CD4-positive, CD25-positive, alpha-beta regulatory T cell (primary cell): ENCODE measurements at regions not wholly inside any gene's neighbourhood (a gene's known extent, or its start where the extent isn't known, plus 50 kb on each side); places are given as distances from the start of the nearest gene placed in this dataset.

Experiments
- ATAC-seq, 2 donors: fragments of 150-1000 bp; cut with Tn5 transposase; one replicate each; pipeline ENCODE4 v1.10.0; 2021; ENCODE audit warnings: low read depth in 2 of 2, moderate number of reproducible peaks in 2 of 2, moderate library complexity in 1 of 2
- DNase-seq, 3 donors: peaks; one replicate each; pipeline versions ENCODE4 v3.0.0 to v3.0.0-alpha.2; 2012 to 2022; ENCODE audit warnings: mixed read lengths in 1 of 3
- H3K27ac ChIP-seq: one replicate; pipeline ENCODE4 v1.7.0; 2013; ENCODE audit warnings: mild to moderate bottlenecking, low read length; ENCODE audit not compliant: insufficient read depth, poor library complexity, severe bottlenecking
- H3K27me3 ChIP-seq: one replicate; pipeline ENCODE4 v1.7.0; 2013; ENCODE audit warnings: low read length; ENCODE audit not compliant: control insufficient read depth, insufficient read depth
- H3K36me3 ChIP-seq: one replicate; pipeline ENCODE4 v1.7.0; 2013; ENCODE audit warnings: mild to moderate bottlenecking, low read length, moderate library complexity; ENCODE audit not compliant: control insufficient read depth, insufficient read depth
- H3K4me1 ChIP-seq: 2 replicates; pipeline ENCODE4 v1.7.0; 2013; ENCODE audit warnings: mild to moderate bottlenecking, low read length; ENCODE audit not compliant: insufficient read depth, control insufficient read depth, poor library complexity, severe bottlenecking
- H3K4me3 ChIP-seq: one replicate; pipeline ENCODE4 v1.7.0; 2013; ENCODE audit warnings: low read depth, mild to moderate bottlenecking, low read length, moderate library complexity
- H3K9me3 ChIP-seq, 2 experiments: 1 replicate in 1 of 2; 2 replicates in 1 of 2; pipeline ENCODE4 v1.7.0; 2013; ENCODE audit warnings: low read length in 2 of 2, mild to moderate bottlenecking in 1 of 2, moderate library complexity in 1 of 2; ENCODE audit not compliant: control insufficient read depth in 2 of 2
- H3K27ac Mint-ChIP-seq, 3 donors: one replicate each; pipeline ENCODE4 v1.8.0; 2020 to 2022; ENCODE audit warnings: mild to moderate bottlenecking in 3 of 3, mixed read lengths in 3 of 3, moderate library complexity in 2 of 3
- H3K27me3 Mint-ChIP-seq: one replicate; pipeline ENCODE4 v1.8.0; 2022; ENCODE audit warnings: mild to moderate bottlenecking, mixed read lengths
- H3K36me3 Mint-ChIP-seq: one replicate; pipeline ENCODE4 v1.8.0; 2020; ENCODE audit warnings: mixed read lengths
- H3K4me1 Mint-ChIP-seq, 4 donors: one replicate each; pipeline ENCODE4 v1.8.0; 2020 to 2022; ENCODE audit warnings: mixed read lengths in 4 of 4, mild to moderate bottlenecking in 1 of 4
- H3K4me3 Mint-ChIP-seq, 4 donors: one replicate each; pipeline ENCODE4 v1.8.0; 2020 to 2022; ENCODE audit warnings: mild to moderate bottlenecking in 4 of 4, mixed read lengths in 4 of 4, moderate library complexity in 3 of 4
- H3K9me3 Mint-ChIP-seq, 7 donors: one replicate each; pipeline ENCODE4 v1.8.0; 2020 to 2022; ENCODE audit warnings: mixed read lengths in 7 of 7, mild to moderate bottlenecking in 3 of 7, moderate library complexity in 2 of 7

GRCh38 chr21:28725396-28725795, 267.3 kb downstream of the LTN1 start:
- H3K27ac Mint-ChIP-seq: peak overlapping the region in 1 of 3 donors; percentile 48
- H3K27me3 Mint-ChIP-seq: no peaks in the 10 kb centered on the region
- H3K27me3 ChIP-seq: no peaks in the 10 kb centered on the region
- H3K4me1 ChIP-seq: no peaks in the 10 kb centered on the region
- H3K4me3 ChIP-seq: no peak overlapping the region
- peaks cover 14% of the 10 kb centered on the region for H3K36me3 Mint-ChIP-seq
- ATAC-seq (no peak), DNase-seq (no peak)
- H3K36me3 ChIP-seq: no peaks in the 10 kb centered on the region
- H3K27ac ChIP-seq: no peak overlapping the region
- no peaks in the 10 kb centered on the region for H3K4me1 Mint-ChIP-seq
- no peaks in the 10 kb centered on the region for H3K9me3 Mint-ChIP-seq
- no peak overlapping the region for H3K4me3 Mint-ChIP-seq
- no peaks in the 10 kb centered on the region for H3K9me3 ChIP-seq

- Histone ChIP-seq H3K27me3 (no peaks in the 10 kb centered on the region), H3K4me1 (no peaks in the 10 kb centered on the region), H3K27ac (no peak overlapping the region), H3K36me3 (no peaks in the 10 kb centered on the region), H3K4me3 (no peak overlapping the region), H3K9me3 (no peaks in the 10 kb centered on the region)
- DNase-seq: no peak
- peaks cover 0 to 4% (median 0%) of the 10 kb centered on the region in 7 donors for H3K9me3 Mint-ChIP-seq
- no peak for ATAC-seq
- H3K27ac Mint-ChIP-seq: no peak overlapping the region
- no peak overlapping the region for H3K4me3 Mint-ChIP-seq
- peaks cover 19% of the 10 kb centered on the region for H3K36me3 Mint-ChIP-seq
- H3K4me1 Mint-ChIP-seq: no peaks in the 10 kb centered on the region
- no peaks in the 10 kb centered on the region for H3K27me3 Mint-ChIP-seq
Observed at GRCh38 chr21:28723646-28724045, 269.0 kb downstream of the LTN1 start.

DNA sequence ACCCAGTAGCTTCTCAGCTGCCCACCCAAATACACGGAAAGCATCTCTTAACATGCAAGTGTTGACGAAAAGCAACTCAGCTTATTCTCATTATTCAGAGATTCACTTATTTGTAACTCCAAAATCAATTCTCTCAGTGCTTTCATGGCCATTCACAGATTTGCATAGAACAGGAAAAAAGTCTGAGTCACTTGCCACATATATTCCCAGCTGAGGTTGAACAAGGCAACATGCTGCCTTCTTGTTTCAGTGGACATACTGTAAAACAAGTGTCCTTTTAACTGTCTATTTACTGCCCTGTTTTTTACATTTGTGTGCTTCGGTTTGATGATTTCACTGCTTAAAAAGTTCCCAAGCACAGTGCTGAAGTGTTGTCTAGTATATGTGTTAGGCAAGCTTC, 273.0 kb downstream of the LTN1 start:
- DNase-seq: no peak
- Histone ChIP-seq H3K27me3 (no peaks in the 10 kb centered on the region), H3K36me3 (no peaks in the 10 kb centered on the region), H3K9me3 (no peaks in the 10 kb centered on the region), H3K4me3 (no peak overlapping the region), H3K27ac (no peak overlapping the region), H3K4me1 (no peaks in the 10 kb centered on the region)
- no peak overlapping the region for H3K27ac Mint-ChIP-seq
- peaks cover 19% of the 10 kb centered on the region for H3K36me3 Mint-ChIP-seq
- peaks cover 0 to 6% (median 0%) of the 10 kb centered on the region in 4 donors for H3K4me1 Mint-ChIP-seq
- no peaks in the 10 kb centered on the region for H3K27me3 Mint-ChIP-seq
- no peak overlapping the region for H3K4me3 Mint-ChIP-seq
- no peak for ATAC-seq
- peaks cover 0 to 6% (median 0%) of the 10 kb centered on the region in 7 donors for H3K9me3 Mint-ChIP-seq

GRCh38 chr21:28714777-28715464, 277.8 kb downstream of the LTN1 start:
- Mint-ChIP-seq H3K9me3 (peaks cover 0 to 11% (median 3%) of the 10 kb centered on the region in 7 donors), H3K27me3 (no peaks in the 10 kb centered on the region), H3K36me3 (peaks cover 17% of the 10 kb centered on the region), H3K4me3 (no peak overlapping the region), H3K4me1 (peaks cover 0 to 6% (median 0%) of the 10 kb centered on the region in 4 donors), H3K27ac (no peak overlapping the region)
- Histone ChIP-seq H3K27ac (no peak overlapping the region), H3K4me3 (no peak overlapping the region), H3K36me3 (no peaks in the 10 kb centered on the region), H3K27me3 (no peaks in the 10 kb centered on the region), H3K4me1 (no peaks in the 10 kb centered on the region), H3K9me3 (no peaks in the 10 kb centered on the region)
- ATAC-seq (no peak), DNase-seq (no peak)

DNA sequence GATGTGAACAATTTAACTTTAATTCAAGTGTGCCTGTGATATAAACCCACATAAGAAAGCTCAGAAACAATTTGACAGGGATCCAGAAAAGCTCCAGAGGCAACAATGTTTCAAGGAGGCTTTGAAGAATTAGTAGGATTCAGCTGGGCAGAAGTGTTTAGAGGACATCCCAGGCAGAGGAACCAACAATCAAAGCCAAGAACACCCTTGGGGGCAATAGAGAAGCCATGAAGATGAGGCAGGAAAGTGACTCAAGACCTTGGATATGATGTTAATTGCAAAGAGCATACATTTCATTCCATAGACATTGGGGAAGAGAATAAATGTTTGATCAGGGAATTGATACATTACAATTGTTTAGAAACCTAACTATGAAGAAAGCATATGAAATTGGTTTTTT, 280.3 kb downstream of the LTN1 start:
- ATAC-seq (no peak), DNase-seq (no peak)
- Mint-ChIP-seq H3K36me3 (peaks cover 12% of the 10 kb centered on the region), H3K4me3 (no peak overlapping the region), H3K4me1 (peaks cover 0 to 6% (median 0%) of the 10 kb centered on the region in 4 donors), H3K9me3 (peaks cover 0 to 11% (median 3%) of the 10 kb centered on the region in 7 donors), H3K27me3 (no peaks in the 10 kb centered on the region), H3K27ac (no peak overlapping the region)
- H3K9me3 ChIP-seq: peaks cover 0 to 4% of the 10 kb centered on the region in 2 experiments
- no peak overlapping the region for H3K4me3 ChIP-seq
- no peak overlapping the region for H3K27ac ChIP-seq
- H3K4me1 ChIP-seq: no peaks in the 10 kb centered on the region
- H3K27me3 ChIP-seq: no peaks in the 10 kb centered on the region
- H3K36me3 ChIP-seq: no peaks in the 10 kb centered on the region

DNA sequence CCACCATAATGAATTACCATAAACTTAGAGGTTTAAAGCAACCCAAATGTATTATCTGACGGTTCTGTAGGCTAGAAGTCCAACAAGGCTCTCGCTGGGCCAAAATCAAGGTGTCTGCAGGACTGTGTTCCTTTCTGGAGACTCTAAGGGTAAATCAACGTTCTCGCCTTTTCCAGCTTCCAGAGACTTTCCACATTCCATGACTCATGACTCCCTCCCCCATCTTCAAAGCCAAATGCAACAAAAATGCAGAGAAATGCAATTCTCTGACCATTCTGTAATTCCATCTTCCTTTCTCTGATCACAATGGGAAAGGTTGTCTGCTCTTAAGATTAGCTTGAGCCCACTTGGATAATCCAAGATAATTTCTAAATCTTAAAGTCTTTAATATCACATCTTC, 287.1 kb downstream of the LTN1 start:
- no peak overlapping the region for H3K4me3 Mint-ChIP-seq
- H3K27ac Mint-ChIP-seq: no peak overlapping the region
- H3K4me1 Mint-ChIP-seq: no peaks in the 10 kb centered on the region
- no peaks in the 10 kb centered on the region for H3K27me3 Mint-ChIP-seq
- no peak for DNase-seq
- peaks cover 4 to 8% of the 10 kb centered on the region in 2 experiments for H3K9me3 ChIP-seq
- H3K36me3 Mint-ChIP-seq: peaks cover 12% of the 10 kb centered on the region
- no peak for ATAC-seq
- peaks cover 5 to 19% (median 15%) of the 10 kb centered on the region in 7 donors for H3K9me3 Mint-ChIP-seq
- no peak overlapping the region for H3K4me3 ChIP-seq
- H3K36me3 ChIP-seq: no peaks in the 10 kb centered on the region
- H3K4me1 ChIP-seq: no peaks in the 10 kb centered on the region
- no peaks in the 10 kb centered on the region for H3K27me3 ChIP-seq
- H3K27ac ChIP-seq: no peak overlapping the region

DNA sequence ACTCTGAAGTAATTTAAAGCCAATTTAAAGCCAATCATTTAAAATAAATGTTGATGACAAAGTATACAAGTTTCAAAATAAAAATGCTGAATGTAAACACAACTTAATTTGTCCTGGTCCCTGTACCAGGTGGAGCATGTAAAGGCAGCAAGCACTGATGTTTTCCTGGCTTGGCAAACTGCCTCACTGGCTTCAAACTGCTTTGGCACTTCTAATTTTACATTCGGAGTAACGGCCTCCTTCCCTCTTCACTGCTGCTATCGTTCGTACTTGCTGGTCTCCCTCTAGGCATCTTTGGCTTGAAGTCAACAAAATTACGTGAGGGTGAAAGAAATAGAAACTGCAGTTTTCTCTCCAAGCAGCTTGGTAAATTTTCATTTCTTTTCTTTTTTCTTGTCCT, 287.9 kb downstream of the LTN1 start:
- H3K4me1 Mint-ChIP-seq: peaks cover 0 to 6% (median 0%) of the 10 kb centered on the region in 4 donors
- ATAC-seq: no peak
- Histone ChIP-seq H3K27me3 (no peaks in the 10 kb centered on the region), H3K9me3 (peaks cover 4 to 8% of the 10 kb centered on the region in 2 experiments), H3K36me3 (no peaks in the 10 kb centered on the region), H3K27ac (no peak overlapping the region), H3K4me3 (no peak overlapping the region), H3K4me1 (no peaks in the 10 kb centered on the region)
- H3K4me3 Mint-ChIP-seq: no peak overlapping the region
- no peak for DNase-seq
- peaks cover 8% of the 10 kb centered on the region for H3K36me3 Mint-ChIP-seq
- H3K27ac Mint-ChIP-seq: no peak overlapping the region
- H3K9me3 Mint-ChIP-seq: peaks cover 5 to 15% (median 14%) of the 10 kb centered on the region in 7 donors
- no peaks in the 10 kb centered on the region for H3K27me3 Mint-ChIP-seq

GRCh38 chr21:28703861-28704260, 288.8 kb downstream of the LTN1 start:
- peaks cover 1 to 8% of the 10 kb centered on the region in 2 experiments for H3K9me3 ChIP-seq
- no peak overlapping the region for H3K27ac ChIP-seq
- no peaks in the 10 kb centered on the region for H3K36me3 ChIP-seq
- Mint-ChIP-seq H3K4me1 (peaks cover 0 to 6% (median 0%) of the 10 kb centered on the region in 4 donors), H3K4me3 (no peak overlapping the region), H3K9me3 (peaks cover 5 to 15% (median 10%) of the 10 kb centered on the region in 7 donors), H3K36me3 (peaks cover 6% of the 10 kb centered on the region), H3K27me3 (no peaks in the 10 kb centered on the region), H3K27ac (no peak overlapping the region)
- no peak for ATAC-seq
- no peak for DNase-seq
- H3K27me3 ChIP-seq: no peaks in the 10 kb centered on the region
- H3K4me3 ChIP-seq: no peak overlapping the region
- H3K4me1 ChIP-seq: no peaks in the 10 kb centered on the region
